IgD-negative memory B cell (primary cell): ENCODE measurements at regions not wholly inside any gene's neighbourhood (a gene's known extent, or its start where the extent isn't known, plus 50 kb on each side); places are given as distances from the start of the nearest gene placed in this dataset.

ENCODE experiments used
- H3K27ac Mint-ChIP-seq, 3 donors: one replicate each; pipeline ENCODE4 v1.8.0; 2020 to 2022; ENCODE audit warnings: mild to moderate bottlenecking in 3 of 3, mixed read lengths in 3 of 3, moderate library complexity in 1 of 3
- H3K27me3 Mint-ChIP-seq: one replicate; pipeline ENCODE4 v1.8.0; 2021; ENCODE audit warnings: mixed read lengths
- H3K36me3 Mint-ChIP-seq: one replicate; pipeline ENCODE4 v1.8.0; 2020; ENCODE audit warnings: mild to moderate bottlenecking, mixed read lengths
- H3K4me1 Mint-ChIP-seq, 3 donors: one replicate each; pipeline ENCODE4 v1.8.0; 2020 to 2022; ENCODE audit warnings: mixed read lengths in 3 of 3, mild to moderate bottlenecking in 1 of 3
- H3K4me3 Mint-ChIP-seq, 4 donors: one replicate each; pipeline ENCODE4 v1.8.0; 2020 to 2022; ENCODE audit warnings: mild to moderate bottlenecking in 4 of 4, mixed read lengths in 4 of 4, moderate library complexity in 3 of 4
- H3K9me3 Mint-ChIP-seq, 3 donors: one replicate each; pipeline ENCODE4 v1.8.0; 2020 to 2021; ENCODE audit warnings: mixed read lengths in 3 of 3, mild to moderate bottlenecking in 1 of 3

- Mint-ChIP-seq H3K9me3 (peaks cover 2 to 23% (median 12%) of the 10 kb centered on the region in 3 donors), H3K27me3 (no peaks in the 10 kb centered on the region)
Observed at GRCh38 chr19:31706131-31706530, 356.9 kb upstream of the TSHZ3 start.

DNA sequence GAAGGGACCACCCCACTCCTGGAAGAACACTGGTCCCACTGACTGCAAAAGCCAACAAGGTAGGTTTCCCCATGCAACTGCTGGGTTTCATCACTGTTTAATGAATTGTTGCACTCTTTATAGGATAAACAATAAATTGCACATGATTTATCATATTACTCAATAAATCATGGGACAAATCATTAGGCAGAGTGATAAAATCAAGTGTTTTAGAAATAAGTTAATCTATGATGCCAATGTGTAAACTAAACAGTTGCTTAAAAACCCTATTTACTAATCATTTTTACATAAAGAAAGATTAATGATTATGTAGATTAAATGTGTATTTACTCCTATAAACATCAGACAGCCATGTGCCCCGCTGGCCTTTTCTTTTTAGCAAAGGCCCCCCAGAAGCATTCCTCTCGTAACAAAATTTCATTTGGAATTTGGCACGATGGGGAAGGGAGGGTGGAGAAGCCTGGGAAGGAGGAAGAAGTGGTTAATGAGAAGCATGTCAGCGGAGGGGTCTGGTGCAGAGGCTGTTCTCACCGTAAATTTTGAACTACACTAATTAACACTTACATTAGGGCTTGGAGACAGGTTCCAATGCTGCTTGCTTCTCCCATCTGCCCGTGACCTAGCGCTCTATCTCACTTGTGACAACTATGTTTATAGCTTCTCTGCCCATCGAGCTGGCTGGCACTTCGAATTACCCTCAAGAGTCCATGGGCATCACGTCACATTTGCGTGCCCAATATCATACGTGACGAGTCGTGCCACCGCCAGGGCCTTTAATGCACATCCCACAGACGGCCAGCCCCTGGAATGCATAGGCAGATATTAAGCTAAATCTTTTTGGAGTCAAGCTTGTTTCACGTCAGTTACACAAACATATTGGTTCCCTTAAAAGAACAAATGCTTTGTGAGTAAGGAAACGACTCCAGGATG, 357.7 kb upstream of the TSHZ3 start:
- Mint-ChIP-seq H3K9me3 (peaks cover 8 to 28% (median 12%) of the 10 kb centered on the region in 3 donors), H3K36me3 (no peaks in the 10 kb centered on the region), H3K27ac (no peak overlapping the region)

More at GRCh38 chr19:31706131-31706530, 356.9 kb upstream of the TSHZ3 start:
- Mint-ChIP-seq H3K36me3 (no peaks in the 10 kb centered on the region), H3K27ac (no peak overlapping the region), H3K4me1 (no peaks in the 10 kb centered on the region), H3K4me3 (no peak overlapping the region)

DNA sequence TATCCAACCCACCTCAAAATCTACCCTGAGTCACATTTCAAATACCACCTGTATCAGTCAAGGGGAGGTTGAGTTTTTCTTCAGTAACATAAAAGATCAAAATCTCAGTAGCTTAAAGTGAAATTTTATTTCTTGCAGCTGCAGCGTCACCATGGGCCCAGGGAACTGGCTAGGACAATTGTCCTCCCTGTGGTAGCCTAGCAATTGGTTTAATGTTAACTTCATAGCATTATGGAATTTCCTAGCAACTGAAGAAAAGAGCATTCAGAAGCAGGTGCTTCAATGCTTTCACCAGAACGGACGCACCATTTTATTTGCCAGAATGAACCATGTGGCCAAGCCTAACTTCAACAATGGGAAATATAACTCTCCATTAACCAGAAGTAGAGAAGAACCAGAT, 359.3 kb upstream of the TSHZ3 start:
- Mint-ChIP-seq H3K27ac (no peak overlapping the region), H3K36me3 (no peaks in the 10 kb centered on the region), H3K4me1 (no peaks in the 10 kb centered on the region), H3K27me3 (no peaks in the 10 kb centered on the region), H3K9me3 (peaks cover 12 to 25% (median 13%) of the 10 kb centered on the region in 3 donors), H3K4me3 (no peak overlapping the region)

More for the DNA sequence above, 357.7 kb upstream of the TSHZ3 start:
- Mint-ChIP-seq H3K27me3 (no peaks in the 10 kb centered on the region), H3K4me1 (no peaks in the 10 kb centered on the region), H3K4me3 (no peak overlapping the region)

DNA sequence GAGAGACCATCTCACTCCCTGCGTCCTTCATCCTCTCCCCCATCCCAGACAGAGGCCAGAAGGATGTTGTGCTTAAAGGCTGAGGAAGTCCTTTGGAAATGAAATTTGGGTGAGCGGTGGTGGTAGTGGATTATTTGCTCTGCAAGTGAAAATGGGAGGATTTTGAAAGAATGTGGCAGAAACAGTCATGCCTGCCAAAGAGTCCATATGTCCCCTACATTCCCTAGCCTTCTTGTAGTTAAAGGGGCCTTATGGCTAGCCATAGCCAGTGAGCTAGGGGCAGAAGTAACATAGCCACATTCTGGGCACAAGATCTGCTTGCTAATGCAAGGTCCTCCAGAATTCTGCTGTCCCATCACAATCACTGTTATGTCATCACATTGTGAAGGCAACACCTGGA, 360.2 kb upstream of the TSHZ3 start:
- Mint-ChIP-seq H3K27me3 (no peaks in the 10 kb centered on the region), H3K4me3 (no peak overlapping the region), H3K36me3 (no peaks in the 10 kb centered on the region), H3K9me3 (peaks cover 10 to 17% (median 11%) of the 10 kb centered on the region in 3 donors), H3K27ac (no peak overlapping the region), H3K4me1 (no peaks in the 10 kb centered on the region)

DNA sequence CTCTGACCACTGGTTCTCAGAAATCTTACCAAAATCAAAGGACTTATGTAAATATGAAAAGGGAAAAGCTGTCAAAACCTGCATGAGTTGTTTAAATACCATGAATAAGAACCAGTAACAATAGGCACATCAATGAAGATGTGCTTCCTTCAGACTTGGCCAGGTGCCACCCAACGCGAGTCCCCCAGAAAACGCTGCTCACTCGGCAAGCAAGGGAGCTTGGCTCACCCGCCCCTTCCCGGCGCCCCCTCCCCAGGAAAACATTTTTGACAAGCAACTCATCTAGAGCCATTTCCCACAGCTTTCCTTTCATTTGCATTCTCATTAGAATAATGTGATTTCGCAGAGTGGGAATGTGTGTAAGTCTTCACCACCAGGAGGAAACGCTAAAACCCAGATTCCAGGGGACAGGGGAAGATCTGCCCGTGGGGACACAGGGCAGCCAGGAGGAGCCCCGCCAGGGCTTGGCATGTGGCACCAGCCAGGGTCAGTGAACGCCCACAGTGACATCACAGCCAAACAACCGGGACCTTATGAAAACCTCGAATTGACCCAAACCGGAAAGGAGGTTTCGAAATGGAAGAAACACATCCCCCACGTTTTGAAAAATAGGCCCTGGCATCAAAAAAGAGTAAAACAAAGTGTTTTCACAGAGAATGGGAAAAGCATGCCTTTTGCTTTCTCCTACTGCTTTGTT, 366.2 kb upstream of the TSHZ3 start:
- Mint-ChIP-seq H3K4me1 (no peaks in the 10 kb centered on the region), H3K36me3 (no peaks in the 10 kb centered on the region), H3K9me3 (peaks cover 10 to 26% (median 10%) of the 10 kb centered on the region in 3 donors)

DNA sequence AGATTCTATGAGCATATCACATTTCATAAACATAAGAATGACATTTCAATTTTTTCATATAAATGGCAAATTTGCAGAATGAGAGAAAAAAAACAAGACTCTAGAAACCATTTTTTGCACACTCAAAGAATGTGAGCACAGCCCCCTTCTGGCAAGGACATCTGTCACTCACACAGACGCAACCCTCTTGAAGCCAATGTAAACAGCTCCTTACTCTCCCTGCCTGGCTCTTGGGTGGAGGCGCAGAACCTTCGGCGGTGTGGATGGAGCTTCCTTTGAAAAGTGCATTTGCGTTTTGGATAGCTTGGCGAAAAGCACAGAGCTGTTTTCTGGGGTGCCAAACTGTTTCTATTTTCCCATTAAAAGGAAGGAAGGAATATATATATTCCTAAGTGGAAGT, 367.6 kb upstream of the TSHZ3 start:
- no peak overlapping the region for H3K27ac Mint-ChIP-seq
- no peaks in the 10 kb centered on the region for H3K27me3 Mint-ChIP-seq
- H3K36me3 Mint-ChIP-seq: no peaks in the 10 kb centered on the region
- H3K4me1 Mint-ChIP-seq: no peaks in the 10 kb centered on the region
- H3K9me3 Mint-ChIP-seq: peaks cover 5 to 20% (median 10%) of the 10 kb centered on the region in 3 donors
- H3K4me3 Mint-ChIP-seq: no peak overlapping the region

More for the DNA sequence above, 366.2 kb upstream of the TSHZ3 start:
- H3K27ac Mint-ChIP-seq: no peak overlapping the region
- no peak overlapping the region for H3K4me3 Mint-ChIP-seq
- no peaks in the 10 kb centered on the region for H3K27me3 Mint-ChIP-seq

DNA sequence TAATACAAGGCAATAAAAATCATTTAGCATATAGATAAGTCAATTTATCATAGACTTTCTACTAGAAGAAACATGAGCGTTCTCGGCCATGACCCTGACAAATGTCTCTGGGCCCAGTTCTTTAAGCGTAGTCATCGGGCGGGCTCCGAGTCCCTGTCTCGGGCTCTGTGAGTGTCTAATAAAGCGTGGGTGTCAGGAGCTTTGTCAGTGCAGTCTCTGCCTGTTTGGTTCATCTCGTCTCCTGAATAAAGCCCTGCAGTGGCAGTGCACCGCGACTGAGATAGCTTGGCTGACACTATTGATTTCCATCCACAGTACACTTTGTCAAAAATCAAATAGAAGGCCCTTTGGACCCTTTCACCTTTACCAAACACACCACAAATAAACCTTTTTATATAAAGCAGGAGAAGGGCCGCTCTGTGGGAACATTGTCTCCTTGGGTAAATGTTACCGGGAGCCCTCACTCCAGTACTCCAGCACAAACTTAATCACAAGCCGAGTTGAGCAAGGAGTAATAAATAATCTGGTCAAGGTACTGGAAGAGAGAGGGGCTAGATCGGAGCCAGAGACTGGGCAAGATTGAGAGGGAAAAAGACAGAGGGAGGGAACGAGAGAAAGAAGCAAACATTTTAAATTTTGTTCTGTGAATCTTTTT, 368.2 kb upstream of the TSHZ3 start:
- Mint-ChIP-seq H3K9me3 (peaks cover 5 to 17% (median 10%) of the 10 kb centered on the region in 3 donors), H3K27ac (no peak overlapping the region), H3K36me3 (no peaks in the 10 kb centered on the region), H3K27me3 (no peaks in the 10 kb centered on the region), H3K4me1 (no peaks in the 10 kb centered on the region), H3K4me3 (no peak overlapping the region)

- no peaks in the 10 kb centered on the region for H3K4me1 Mint-ChIP-seq
- H3K4me3 Mint-ChIP-seq: no peak overlapping the region
- H3K27me3 Mint-ChIP-seq: no peaks in the 10 kb centered on the region
- H3K36me3 Mint-ChIP-seq: no peaks in the 10 kb centered on the region
- H3K9me3 Mint-ChIP-seq: peaks cover 4 to 13% (median 8%) of the 10 kb centered on the region in 3 donors
- H3K27ac Mint-ChIP-seq: no peak overlapping the region
Observed at GRCh38 chr19:31718032-31718431, 368.8 kb upstream of the TSHZ3 start.

DNA sequence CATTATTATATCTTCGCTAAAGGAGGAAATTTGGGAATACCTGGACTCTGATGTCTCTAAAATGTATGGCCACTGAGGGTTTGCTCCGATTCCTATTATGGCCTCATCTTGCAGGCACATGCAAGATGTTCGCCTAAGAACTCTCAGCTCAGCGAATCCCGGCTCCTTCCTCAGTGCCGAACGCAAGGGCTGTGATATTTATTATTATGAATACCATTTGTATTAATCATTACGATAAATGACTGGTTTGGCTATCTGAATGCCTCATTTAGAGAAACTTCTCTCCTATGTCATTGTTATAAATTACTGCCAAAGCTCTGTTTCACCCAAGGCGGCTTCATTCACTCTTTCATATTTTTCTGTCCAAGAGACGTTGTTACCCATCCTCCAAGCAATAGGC, 369.7 kb upstream of the TSHZ3 start:
- Mint-ChIP-seq H3K9me3 (peaks cover 2 to 9% (median 3%) of the 10 kb centered on the region in 3 donors), H3K4me1 (no peaks in the 10 kb centered on the region), H3K36me3 (no peaks in the 10 kb centered on the region), H3K4me3 (no peak overlapping the region), H3K27me3 (no peaks in the 10 kb centered on the region), H3K27ac (no peak overlapping the region)

- no peak overlapping the region for H3K4me3 Mint-ChIP-seq
- no peak overlapping the region for H3K27ac Mint-ChIP-seq
- no peaks in the 10 kb centered on the region for H3K27me3 Mint-ChIP-seq
- H3K9me3 Mint-ChIP-seq: peaks cover 2 to 7% (median 3%) of the 10 kb centered on the region in 3 donors
- peaks cover 0 to under 1% (median 0%) of the 10 kb centered on the region in 3 donors for H3K4me1 Mint-ChIP-seq
- no peaks in the 10 kb centered on the region for H3K36me3 Mint-ChIP-seq
Observed at GRCh38 chr19:31723101-31723500, 373.9 kb upstream of the TSHZ3 start.

DNA sequence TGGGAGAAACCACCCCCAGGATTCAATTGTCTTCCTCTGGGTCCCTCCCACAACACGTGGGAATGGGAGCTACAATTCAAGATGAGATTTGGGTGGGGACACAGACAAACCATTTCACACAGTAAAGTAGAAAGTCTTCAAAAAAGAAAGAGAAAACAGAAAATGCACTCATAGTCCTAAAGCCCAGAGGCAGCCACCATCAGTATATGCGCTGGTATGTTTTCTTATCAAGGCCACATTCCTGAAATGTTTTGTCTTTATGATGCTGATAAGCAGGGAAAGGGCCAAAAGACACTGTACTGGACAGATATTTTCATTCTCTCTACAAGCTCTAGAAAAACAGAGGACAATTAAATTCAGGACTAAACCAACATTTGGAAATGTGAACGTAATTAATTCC, 375.8 kb upstream of the TSHZ3 start:
- no peaks in the 10 kb centered on the region for H3K36me3 Mint-ChIP-seq
- H3K4me1 Mint-ChIP-seq: peaks cover 0 to 4% (median 0%) of the 10 kb centered on the region in 3 donors
- H3K4me3 Mint-ChIP-seq: no peak overlapping the region

DNA sequence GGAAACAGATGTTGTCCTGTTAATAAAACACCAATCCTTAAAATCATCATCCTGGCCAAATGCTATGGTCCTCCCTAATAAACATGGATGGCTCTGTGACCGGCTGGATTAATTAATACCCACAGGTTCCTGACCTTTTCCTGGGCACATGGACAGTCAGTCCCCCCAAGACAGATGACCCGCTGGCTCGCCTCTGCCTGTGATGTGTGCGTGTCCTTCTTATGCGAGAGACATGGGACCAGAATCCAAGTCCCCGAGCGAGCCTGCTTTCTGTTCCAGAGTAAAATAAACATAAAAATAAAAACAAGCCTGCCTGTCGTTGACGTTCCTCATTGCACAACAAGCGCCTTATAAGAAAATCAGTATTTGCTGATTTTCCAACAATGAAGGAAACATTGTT, 378.3 kb upstream of the TSHZ3 start:
- no peaks in the 10 kb centered on the region for H3K27me3 Mint-ChIP-seq
- H3K27ac Mint-ChIP-seq: no peak overlapping the region
- H3K36me3 Mint-ChIP-seq: no peaks in the 10 kb centered on the region
- H3K4me1 Mint-ChIP-seq: peaks cover 0 to 4% (median 0%) of the 10 kb centered on the region in 3 donors
- peaks cover 0 to 10% (median 2%) of the 10 kb centered on the region in 3 donors for H3K9me3 Mint-ChIP-seq
- no peak overlapping the region for H3K4me3 Mint-ChIP-seq

More for the DNA sequence above, 375.8 kb upstream of the TSHZ3 start:
- no peak overlapping the region for H3K27ac Mint-ChIP-seq
- H3K9me3 Mint-ChIP-seq: peaks cover 2 to 10% (median 3%) of the 10 kb centered on the region in 3 donors
- H3K27me3 Mint-ChIP-seq: no peaks in the 10 kb centered on the region

DNA sequence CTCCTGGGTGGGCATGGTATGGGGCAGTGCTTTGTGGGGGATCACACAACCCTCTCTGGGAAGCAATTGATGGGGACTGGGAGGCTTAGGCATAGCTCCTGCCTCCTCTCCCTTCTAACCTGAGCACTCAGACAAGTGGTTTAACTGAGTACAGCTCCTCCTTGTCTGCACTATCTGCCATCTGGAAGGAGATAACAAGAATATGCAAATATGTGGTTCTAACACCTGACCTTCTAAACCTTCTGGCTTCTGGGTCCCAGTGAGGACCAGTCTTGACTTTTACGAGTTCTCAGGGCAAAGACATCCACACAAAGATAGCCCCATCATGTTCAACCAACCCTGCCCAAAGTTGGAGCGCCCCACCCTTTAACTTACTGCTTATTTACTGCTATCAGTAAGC, 381.0 kb upstream of the TSHZ3 start:
- Mint-ChIP-seq H3K36me3 (no peaks in the 10 kb centered on the region), H3K4me3 (no peak overlapping the region), H3K27ac (no peak overlapping the region), H3K9me3 (peaks cover 0 to 10% (median 6%) of the 10 kb centered on the region in 3 donors), H3K4me1 (peaks cover 0 to 4% (median 0%) of the 10 kb centered on the region in 3 donors), H3K27me3 (no peaks in the 10 kb centered on the region)

- peak overlapping the region in 1 of 3 donors; percentile 6 for H3K27ac Mint-ChIP-seq
- no peaks in the 10 kb centered on the region for H3K36me3 Mint-ChIP-seq
- H3K4me3 Mint-ChIP-seq: no peak overlapping the region
- H3K9me3 Mint-ChIP-seq: peaks cover 2 to 11% (median 10%) of the 10 kb centered on the region in 3 donors
- H3K27me3 Mint-ChIP-seq: no peaks in the 10 kb centered on the region
- no peaks in the 10 kb centered on the region for H3K4me1 Mint-ChIP-seq
Observed at GRCh38 chr19:31733591-31733990, 384.4 kb upstream of the TSHZ3 start.

DNA sequence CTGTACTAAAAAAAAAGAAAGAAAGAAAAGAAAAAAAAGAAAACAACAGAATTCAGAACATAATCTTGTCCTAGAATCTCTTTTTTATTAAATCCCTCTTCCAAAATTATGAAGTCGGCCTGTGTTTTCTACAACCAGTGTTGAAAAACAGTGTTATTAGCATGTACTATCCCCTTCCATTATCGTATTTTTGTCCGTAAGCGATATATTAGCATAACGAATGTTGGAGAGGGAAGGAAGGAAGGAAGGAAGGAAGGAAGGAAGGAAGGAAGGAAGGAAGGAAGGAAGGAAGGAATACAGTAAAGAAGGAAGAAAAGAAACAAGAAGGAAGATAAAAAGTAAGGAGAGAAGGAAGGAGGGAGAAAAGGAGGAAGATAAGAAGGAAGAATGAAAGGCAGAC, 393.0 kb upstream of the TSHZ3 start:
- Mint-ChIP-seq H3K27ac (no peak overlapping the region), H3K36me3 (no peaks in the 10 kb centered on the region), H3K4me1 (no peaks in the 10 kb centered on the region), H3K4me3 (no peak overlapping the region), H3K9me3 (peaks cover 2 to 7% (median 3%) of the 10 kb centered on the region in 3 donors), H3K27me3 (no peaks in the 10 kb centered on the region)
